ENCODE measurements at regions not wholly inside any gene's neighbourhood (a gene's known extent, or its start where the extent isn't known, plus 50 kb on each side); places are given as distances from the start of the nearest gene placed in this dataset.

DNA sequence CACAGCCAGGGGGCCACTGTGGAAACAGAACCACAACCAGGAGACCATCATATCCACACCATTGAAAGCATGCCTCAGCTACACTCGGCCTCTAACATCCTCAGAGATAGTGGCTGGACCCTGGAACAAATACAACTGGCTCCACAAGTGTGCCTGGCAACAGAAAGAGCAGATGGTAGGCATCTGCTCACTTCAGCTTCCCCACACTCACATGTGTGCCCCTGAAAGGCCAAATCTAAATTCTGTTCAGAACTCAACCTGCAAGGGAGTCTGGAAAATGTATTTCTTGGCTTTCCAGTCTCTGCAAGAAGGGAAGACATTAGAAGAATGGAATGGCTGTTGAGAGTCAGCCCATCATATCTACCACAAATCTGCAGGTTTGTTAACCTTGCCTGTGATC is 54.7 kb upstream of the CTNNB1 start:
- TF ChIP-seq CTCF (IDR thresholded peaks at IDR 0.05) (no peak), POLR2AphosphoS5 (IDR thresholded peaks at IDR 0.05) (no peak)

All from breast epithelium (tissue), 3 donors.